GM21737 (cell line): ENCODE measurements at regions not wholly inside any gene's neighbourhood (a gene's known extent, or its start where the extent isn't known, plus 50 kb on each side); places are given as distances from the start of the nearest gene placed in this dataset.
"Not testable (repeated sequence)": the region's sequence is repeated elsewhere in the genome, so short reads cannot be mapped to it uniquely, and the experiment has no call there.

Experiments used
- ATAC-seq: cut with Tn5 transposase; IDR thresholded peaks from one replicate; pipeline ENCODE4 v1.9.1; 2021; ENCODE audit warnings: mild to moderate bottlenecking, moderate library complexity; ENCODE audit not compliant: unreplicated experiment

- no peak for ATAC-seq
These were observed 331.6 kb upstream of the BRINP3 start for GRCh38 chr1:190809312-190809711.

DNA sequence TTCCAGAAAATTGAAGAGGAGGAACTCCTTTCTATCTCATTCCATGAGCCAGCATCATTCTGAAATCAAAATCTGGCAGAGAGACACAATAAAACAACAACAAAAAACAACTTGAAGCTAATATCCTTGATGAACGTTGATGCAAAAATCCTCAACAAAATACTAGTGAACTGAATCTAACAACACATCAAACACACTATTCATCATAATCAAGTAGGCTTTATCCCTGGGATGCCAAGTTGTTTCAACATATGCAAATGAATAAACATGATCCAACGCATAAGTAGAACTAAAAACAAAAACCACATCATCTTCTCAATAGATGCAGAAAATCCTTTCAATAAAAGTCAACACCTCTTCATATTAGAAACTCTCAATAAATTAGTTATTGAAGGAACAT, 335.3 kb upstream of the BRINP3 start:
- no peak for ATAC-seq

DNA sequence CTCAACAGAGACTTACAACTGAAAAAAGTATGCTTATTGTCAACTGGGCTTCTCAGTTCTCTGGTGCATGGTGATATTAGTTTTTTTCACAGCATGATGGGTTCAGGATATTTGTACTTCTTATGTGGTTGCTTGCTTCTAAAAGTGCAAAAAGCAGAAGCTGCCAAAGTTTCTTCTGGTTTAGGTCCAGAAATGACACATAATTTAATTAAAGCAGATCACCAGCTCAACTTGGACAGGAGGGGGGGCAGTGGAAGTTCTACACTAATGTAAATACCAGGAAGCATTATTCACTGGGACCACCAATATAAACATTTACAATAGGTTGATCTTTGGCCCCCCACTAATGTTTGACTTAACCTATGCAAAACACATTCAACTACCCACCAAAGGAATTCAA, 354.8 kb upstream of the BRINP3 start:
- ATAC-seq, result no peak

GRCh38 chr1:190835658-190836057, 358.0 kb upstream of the BRINP3 start:
- ATAC-seq, result no peak

GRCh38 chr1:190837200-190837599, 359.5 kb upstream of the BRINP3 start:
- not testable (repeated sequence) for ATAC-seq

GRCh38 chr1:190837888-190838287, 360.2 kb upstream of the BRINP3 start:
- no peak for ATAC-seq

- ATAC-seq, result no peak
These were observed 369.5 kb upstream of the BRINP3 start for GRCh38 chr1:190847166-190847565.

DNA sequence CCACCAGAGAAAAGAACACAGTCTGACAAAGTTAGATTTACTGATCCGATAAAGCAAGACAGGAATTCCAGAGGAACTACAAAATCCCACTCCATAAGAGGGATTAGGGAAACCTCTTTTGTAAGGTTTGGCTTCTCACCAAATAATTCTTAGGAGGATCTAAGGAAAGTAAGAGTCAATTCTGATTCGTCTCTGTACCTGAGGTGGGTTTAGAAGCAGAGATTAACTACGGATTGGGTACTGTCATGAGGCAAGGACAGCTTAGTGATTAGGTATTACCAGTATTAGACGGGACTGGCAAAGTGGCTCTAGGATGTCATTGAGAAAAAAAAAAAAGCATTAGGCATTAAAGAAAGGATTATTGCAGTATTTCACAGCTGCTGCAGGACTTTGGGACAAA, 371.7 kb upstream of the BRINP3 start:
- ATAC-seq, result no peak

DNA sequence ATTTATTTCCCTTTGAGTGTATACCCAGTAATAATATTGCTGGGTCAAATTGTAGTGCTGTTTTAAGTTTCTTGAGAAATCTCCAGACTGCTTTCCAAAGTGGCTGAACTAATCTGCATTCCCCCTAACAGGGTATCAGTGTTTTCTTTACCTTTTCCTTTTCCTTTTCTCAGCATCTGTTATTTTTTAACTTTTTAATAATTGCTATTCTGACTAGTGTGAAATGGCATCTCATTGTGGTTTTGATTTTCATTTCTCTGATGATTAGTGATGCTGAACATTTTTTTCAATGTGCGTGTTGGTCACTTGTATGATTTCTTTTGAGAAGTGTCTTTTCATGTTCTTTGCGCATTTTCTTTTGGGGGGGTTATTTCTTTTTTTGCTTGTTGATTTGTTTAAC, 374.9 kb upstream of the BRINP3 start:
- ATAC-seq, result no peak

GRCh38 chr1:190858140-190858539, 380.5 kb upstream of the BRINP3 start:
- ATAC-seq, result no peak

GRCh38 chr1:190864013-190864641, 386.5 kb upstream of the BRINP3 start:
- ATAC-seq, result no peak

GRCh38 chr1:190880352-190880751, 402.7 kb upstream of the BRINP3 start:
- no peak for ATAC-seq

DNA sequence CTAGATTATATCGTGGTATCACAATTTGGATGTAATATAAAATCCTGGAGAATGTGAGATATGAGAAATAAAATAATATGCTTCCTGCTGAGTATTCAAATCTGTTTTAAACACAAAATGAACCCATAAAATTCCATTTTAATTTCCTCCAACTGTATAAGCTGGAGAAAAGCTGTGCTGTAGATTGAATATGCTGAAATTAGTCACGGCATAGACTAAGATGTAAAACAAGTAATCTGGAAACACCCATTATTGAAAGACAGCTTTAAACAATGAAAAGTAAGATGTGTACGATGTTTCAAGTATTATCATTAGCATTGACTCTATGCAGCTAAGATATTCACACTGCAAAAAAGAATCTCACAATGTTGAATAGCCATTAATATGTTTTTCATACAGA, 403.4 kb upstream of the BRINP3 start:
- no peak for ATAC-seq

DNA sequence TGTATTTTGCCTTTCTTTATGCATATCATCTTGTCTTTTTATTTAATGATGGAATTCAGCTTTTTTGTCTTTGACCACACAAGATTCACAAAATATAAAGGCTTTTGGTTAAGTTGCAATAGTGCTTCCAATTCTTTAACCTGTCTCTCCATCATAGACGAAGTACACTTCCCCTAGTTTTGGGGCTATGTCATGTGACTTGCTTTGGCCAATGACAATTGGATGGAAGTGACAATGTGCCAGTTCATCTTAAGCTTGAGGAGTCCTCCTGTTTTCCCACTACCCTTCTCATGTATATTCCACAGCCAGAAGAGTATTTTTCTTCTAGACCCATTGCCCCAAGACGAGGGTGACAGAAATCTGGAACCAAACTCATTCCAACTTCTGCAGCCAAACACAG, 419.6 kb upstream of the BRINP3 start:
- ATAC-seq, result no peak

DNA sequence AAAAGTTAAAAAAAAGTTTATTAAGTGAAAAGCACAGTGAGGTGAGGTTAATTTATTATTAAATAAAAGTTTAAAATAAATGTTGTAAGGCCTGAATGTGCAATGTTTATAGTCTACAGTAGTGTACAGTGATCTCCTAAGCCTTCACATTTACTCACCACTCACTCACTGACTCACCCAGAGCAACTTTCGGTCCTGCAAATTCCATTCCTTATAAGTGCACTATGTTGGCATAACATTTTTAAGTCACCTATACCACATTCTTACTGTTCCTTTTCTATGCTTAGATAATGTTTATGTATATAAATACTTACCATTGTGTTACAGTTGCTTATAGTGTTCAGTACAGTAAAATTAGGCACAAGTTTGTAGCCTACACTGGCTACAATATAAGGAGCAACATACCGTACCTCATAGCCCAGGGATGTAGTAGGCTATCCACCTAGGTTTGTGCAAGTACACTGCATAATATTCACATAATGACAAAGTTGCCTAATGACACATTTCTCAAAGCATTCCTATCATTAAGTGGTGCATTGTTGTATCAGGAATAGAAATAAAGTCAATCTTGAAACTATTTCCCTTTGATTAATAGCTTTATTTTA, 426.5 kb upstream of the BRINP3 start:
- no peak for ATAC-seq

- no peak for ATAC-seq
These were observed 428.6 kb upstream of the BRINP3 start for GRCh38 chr1:190906206-190906725.

- no peak for ATAC-seq
These were observed 430.6 kb upstream of the BRINP3 start for GRCh38 chr1:190908246-190908645.

- no peak for ATAC-seq
These were observed 431.0 kb upstream of the BRINP3 start for GRCh38 chr1:190908691-190909090.

- ATAC-seq, result no peak
These were observed 458.3 kb upstream of the BRINP3 start for GRCh38 chr1:190935925-190936324.

DNA sequence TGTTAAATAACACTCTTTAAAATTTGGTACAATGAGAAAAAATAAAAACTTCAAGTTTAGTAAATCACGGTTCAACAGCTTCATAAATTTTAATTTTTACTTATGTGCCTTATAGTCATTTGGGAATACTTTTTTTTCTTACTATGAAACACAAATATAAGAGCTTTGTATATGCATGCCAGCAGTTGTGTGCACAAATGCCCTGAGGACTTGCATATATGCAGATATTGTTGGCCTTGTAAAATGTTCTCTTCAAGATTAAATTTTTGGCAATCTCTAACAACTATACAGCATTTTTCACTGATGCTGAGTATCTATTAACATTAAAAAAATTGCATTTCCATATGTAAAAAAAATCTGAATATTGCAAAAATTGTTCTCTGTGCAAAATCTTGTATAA, 458.7 kb upstream of the BRINP3 start:
- no peak for ATAC-seq

DNA sequence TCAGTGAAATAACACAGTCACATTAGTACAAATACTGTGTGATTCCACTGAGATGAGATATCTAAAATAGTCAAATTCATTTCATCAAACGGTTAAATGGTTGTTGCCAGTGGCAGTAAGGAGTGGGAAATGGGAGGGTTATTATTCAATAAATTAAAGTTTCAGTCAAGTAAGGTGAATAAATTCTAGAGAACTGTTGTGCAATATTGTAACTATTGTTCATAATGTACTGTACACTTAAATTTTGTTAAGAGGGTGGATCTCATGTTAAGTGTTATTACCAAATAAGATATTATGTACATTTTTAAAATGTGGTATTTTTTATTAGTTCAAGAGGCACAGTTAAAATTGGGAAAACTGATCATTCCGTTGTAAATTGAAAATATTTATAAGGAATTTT, 463.3 kb upstream of the BRINP3 start:
- ATAC-seq, result no peak

DNA sequence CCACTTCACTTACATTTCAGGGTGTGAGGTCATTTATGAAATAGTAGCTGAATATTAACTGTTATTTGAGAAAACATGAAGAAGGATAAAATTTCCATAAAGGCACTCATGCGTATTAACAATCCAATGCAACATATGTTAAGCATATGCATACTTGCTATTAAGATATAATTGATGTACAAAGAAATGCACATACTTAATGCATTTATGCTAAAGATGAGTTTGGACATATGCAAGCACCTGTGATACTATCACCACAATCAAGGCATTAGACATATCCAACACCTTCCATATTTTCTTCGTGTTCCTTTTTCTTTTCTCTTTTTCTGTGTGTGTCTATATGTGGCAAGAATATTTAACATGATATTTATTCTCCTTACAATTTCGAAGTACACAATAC, 464.8 kb upstream of the BRINP3 start:
- ATAC-seq, result no peak

DNA sequence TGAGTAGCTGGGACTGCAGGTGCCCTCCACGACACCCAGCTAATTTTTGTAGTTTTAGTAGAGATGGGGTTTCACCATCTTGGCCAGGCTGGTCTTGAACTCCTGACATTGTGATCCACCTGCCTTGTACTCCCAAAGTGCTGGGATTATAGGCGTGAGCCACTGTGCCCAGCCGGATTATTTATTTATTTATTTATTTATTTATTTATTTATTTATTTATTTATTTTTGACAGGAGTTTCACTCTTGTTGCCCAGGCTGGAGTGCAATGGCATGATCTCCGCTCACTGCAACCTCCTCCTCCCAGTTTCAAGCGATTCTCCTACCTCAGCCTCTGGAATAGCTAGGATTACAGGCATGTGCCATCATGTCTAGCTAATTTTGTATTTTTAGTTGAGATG, 466.1 kb upstream of the BRINP3 start:
- not testable (repeated sequence) for ATAC-seq
